ENCODE measurements at regions not wholly inside any gene's neighbourhood (a gene's known extent, or its start where the extent isn't known, plus 50 kb on each side); places are given as distances from the start of the nearest gene placed in this dataset.

GRCh38 chr5:163794993-163795392 is 289.6 kb downstream of the MAT2B start:
- Histone ChIP-seq H3K9me3 (ENCODE audit: control insufficient read depth in 4 of 4, low read length in 3 of 4) (no peaks in the 10 kb centered on the region), H3K4me1 (ENCODE audit: control insufficient read depth in 4 of 4, insufficient read depth in 4 of 4, low read length in 3 of 4) (no peaks in the 10 kb centered on the region), H3K27ac (ENCODE audit: low read depth in 1 of 2, low read length in 2 of 2) (no peak overlapping the region), H3K27me3 (ENCODE audit: control insufficient read depth in 4 of 4, insufficient read depth in 4 of 4, low read length in 3 of 4) (no peaks in the 10 kb centered on the region), H3K36me3 (ENCODE audit: control insufficient read depth in 4 of 4, insufficient read depth in 3 of 4, low read depth in 1 of 4, low read length in 3 of 4) (no peaks in the 10 kb centered on the region), H3K9ac (ENCODE audit: low read depth in 1 of 2, low read length in 2 of 2) (no peak overlapping the region), H3K4me3 (ENCODE audit: low read depth in 1 of 3, low read length in 3 of 3) (no peak overlapping the region)
- no peak for DNase-seq (ENCODE audit: low spot score)
- WGBS: 74% methylated on average over 2 of the region's 2 CpGs
- TF ChIP-seq HNF4A (conservative IDR thresholded peaks at IDR 0.05) (no peak), YY1 (IDR thresholded peaks at IDR 0.05) (no peak)

GRCh38 chr5:163807781-163808180 is 302.4 kb downstream of the MAT2B start:
- no peak overlapping the region for H3K9ac ChIP-seq (ENCODE audit: low read depth in 1 of 2, low read length in 2 of 2)
- H3K4me3 ChIP-seq (ENCODE audit: low read depth in 1 of 3, low read length in 3 of 3): no peak overlapping the region
- H3K4me1 ChIP-seq (ENCODE audit: control insufficient read depth in 4 of 4, insufficient read depth in 4 of 4, low read length in 3 of 4): no peaks in the 10 kb centered on the region
- H3K36me3 ChIP-seq (ENCODE audit: control insufficient read depth in 4 of 4, insufficient read depth in 3 of 4, low read depth in 1 of 4, low read length in 3 of 4): no peaks in the 10 kb centered on the region
- H3K9me3 ChIP-seq (ENCODE audit: control insufficient read depth in 4 of 4, low read length in 3 of 4): no peaks in the 10 kb centered on the region
- H3K27ac ChIP-seq (ENCODE audit: low read depth in 1 of 2, low read length in 2 of 2): no peak overlapping the region
- no peak for DNase-seq (ENCODE audit: low spot score)
- TF ChIP-seq ZBTB33 (IDR thresholded peaks at IDR 0.05) (no peak), NR2F2 (IDR thresholded peaks at IDR 0.05) (no peak), RXRA (IDR thresholded peaks at IDR 0.05) (no peak), EGR1 (IDR thresholded peaks at IDR 0.05; ENCODE audit: low read depth in 2 of 2) (no peak), REST (IDR thresholded peaks at IDR 0.05) (no peak), YY1 (IDR thresholded peaks at IDR 0.05) (no peak), FOXA1 (IDR thresholded peaks at IDR 0.05) (no peak), ATF3 (IDR thresholded peaks at IDR 0.05) (no peak), CTCF (IDR thresholded peaks at IDR 0.05; ENCODE audit: low read depth, low read length, missing input control) (no peak), JUND (IDR thresholded peaks at IDR 0.05) (no peak), GABPA (IDR thresholded peaks at IDR 0.05 in 1 of 2, conservative IDR thresholded peaks at IDR 0.05 in 1 of 2) (no peak), RAD21 (IDR thresholded peaks at IDR 0.05) (no peak), FOXA2 (IDR thresholded peaks at IDR 0.05) (no peak)
- 59% methylated on average over 2 of the region's 2 CpGs for WGBS
- H3K27me3 ChIP-seq (ENCODE audit: control insufficient read depth in 4 of 4, insufficient read depth in 4 of 4, low read length in 3 of 4): no peaks in the 10 kb centered on the region

Data from liver (tissue), 8 donors.